GM13976 (cell line): ENCODE measurements at regions not wholly inside any gene's neighbourhood (a gene's known extent, or its start where the extent isn't known, plus 50 kb on each side); places are given as distances from the start of the nearest gene placed in this dataset.
A peak's percentile ranks its signal among the peaks of the same experiment; 100 is the strongest.
"Not testable (repeated sequence)": the region's sequence is repeated elsewhere in the genome, so short reads cannot be mapped to it uniquely, and the experiment has no call there.

ENCODE experiments used
- DNase-seq: peaks from one replicate; pipeline ENCODE4 v3.0.0; 2012; ENCODE audit warnings: low spot score
- CTCF ChIP-seq: IDR thresholded peaks from 2 replicates; pipeline ENCODE4 v1.5.1; 2012; ENCODE audit warnings: borderline replicate concordance, mild to moderate bottlenecking; ENCODE audit not compliant: insufficient read depth; ENCODE audit errors: extremely low read depth, missing control alignments, control extremely low read depth
- in situ Hi-C: fragments of 300-500 bp; cut with MboI; formaldehyde crosslinking; loops from one replicate; pipeline ENCODE4 v1.12.0; 2022; ENCODE audit warnings: low sequenced_read_pairs, mixed read lengths, inconsistent platforms; ENCODE audit not compliant: unreplicated experiment

GRCh38 chr4:15188605-15189539 lies 186.6 kb downstream of the CPEB2 start:
- in situ Hi-C loops, result no loop called here
- peak; percentile 17 for DNase-seq
- TF ChIP-seq CTCF, result no peak

GRCh38 chr4:15194520-15194919 lies 192.2 kb downstream of the CPEB2 start:
- no peak for TF ChIP-seq CTCF
- DNase-seq, result no peak
- in situ Hi-C loops, result no loop called here

GRCh38 chr4:15197005-15197404 lies 194.7 kb downstream of the CPEB2 start:
- TF ChIP-seq CTCF, result no peak
- no peak for DNase-seq

GRCh38 chr4:15198070-15198727 lies 195.9 kb downstream of the CPEB2 start:
- in situ Hi-C loops, result no loop called here
- no peak for TF ChIP-seq CTCF
- no peak for DNase-seq

More at GRCh38 chr4:15197005-15197404, 194.7 kb downstream of the CPEB2 start:
- in situ Hi-C loops, result no loop called here

GRCh38 chr4:15201782-15202181 lies 199.5 kb downstream of the CPEB2 start:
- in situ Hi-C loops, result no loop called here
- TF ChIP-seq CTCF, result no peak
- no peak for DNase-seq

GRCh38 chr4:15202481-15202880 lies 200.2 kb downstream of the CPEB2 start:
- in situ Hi-C loops, result no loop called here
- no peak for DNase-seq
- TF ChIP-seq CTCF, result no peak

GRCh38 chr4:15206526-15206925 lies 204.2 kb downstream of the CPEB2 start:
- DNase-seq, in situ Hi-C loops: not testable (repeated sequence)
